ENCODE measurements at regions not wholly inside any gene's neighbourhood (a gene's known extent, or its start where the extent isn't known, plus 50 kb on each side); places are given as distances from the start of the nearest gene placed in this dataset.

DNA sequence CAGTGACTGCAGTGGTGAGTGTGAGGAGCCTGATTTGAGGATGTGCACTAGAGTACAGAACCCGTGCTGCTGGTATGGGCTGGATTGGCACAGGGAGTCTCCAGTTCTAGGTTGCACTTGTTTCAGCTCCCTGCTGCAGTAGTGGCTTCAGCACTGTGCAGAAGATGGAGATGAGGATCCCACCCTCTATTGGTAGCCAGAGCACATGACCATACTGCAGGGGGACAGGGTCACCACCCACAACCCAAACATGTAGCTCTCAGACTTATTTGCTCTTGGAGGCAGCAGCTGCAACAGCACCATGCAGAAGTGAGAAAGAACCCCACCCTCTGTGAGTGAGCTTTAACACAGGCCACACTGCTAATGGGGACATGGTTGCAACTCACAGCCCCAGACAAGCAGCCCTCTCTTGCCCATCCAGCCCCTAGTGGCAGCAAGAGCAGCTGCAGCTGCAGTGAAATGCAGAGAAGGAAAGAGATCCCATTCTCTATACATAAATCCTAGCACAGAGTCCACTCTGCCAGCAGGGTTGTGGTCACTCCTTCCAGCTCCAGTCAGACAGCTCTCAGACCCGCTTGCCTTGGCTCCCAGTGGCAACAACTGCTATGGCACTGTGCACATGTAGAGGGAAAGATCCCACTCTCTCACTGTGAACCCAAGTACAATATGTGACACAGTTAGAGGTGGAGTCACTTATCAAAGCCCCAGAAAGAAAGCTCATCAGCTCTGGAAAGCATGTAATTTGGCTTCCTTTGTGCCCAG, 51.4 kb upstream of the SCIN start:
- DNase-seq (ENCODE audit: low read depth in 2 of 2), result no peak

DNA sequence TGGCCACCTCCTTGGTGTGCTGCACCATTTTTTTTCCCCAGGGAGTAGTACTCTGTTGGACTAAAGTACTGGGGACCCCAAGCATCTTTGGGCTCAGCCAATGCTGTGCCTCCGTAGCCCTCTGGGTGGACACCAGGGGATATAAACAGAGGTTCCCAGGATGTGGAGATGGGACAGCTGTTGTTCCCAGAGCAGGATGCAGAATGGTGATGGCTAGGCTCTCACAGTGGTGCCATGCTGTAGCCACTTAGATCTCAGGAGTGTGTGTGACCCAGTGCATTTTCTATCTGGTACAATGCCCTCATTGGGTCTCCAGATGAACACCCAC, 50.9 kb upstream of the SCIN start:
- no peak for DNase-seq (ENCODE audit: low read depth in 2 of 2)

Measured in fibroblast of skin of left quadriceps (primary cell).